Right lobe of liver (tissue), 4 donors: ENCODE measurements at regions not wholly inside any gene's neighbourhood (a gene's known extent, or its start where the extent isn't known, plus 50 kb on each side); places are given as distances from the start of the nearest gene placed in this dataset.

Experiments
- CTCF ChIP-seq, 4 donors: fragments of 200-600 bp in 3 of 4; fragments of 450-650 bp in 1 of 4; IDR thresholded peaks; one replicate each; pipeline versions ENCODE4 v1.5.1 to v1.8.0; 2016 to 2022; ENCODE audit warnings: antibody characterized with exemption in 4 of 4, mild to moderate bottlenecking in 2 of 4
- POLR2A ChIP-seq: fragments of 450-650 bp; IDR thresholded peaks from one replicate; pipeline ENCODE4 v1.6.1; 2017; ENCODE audit warnings: antibody characterized with exemption, mild to moderate bottlenecking
- donor health status: DM: no; HTN: no; CAD: no.
- donor health status: DM: no; HTN: no; CAD: no.
- donor health status: DM: no; HTN: yes; CAD: no.

GRCh38 chr17:72394531-72394930, 273.7 kb downstream of the SOX9 start:
- TF ChIP-seq CTCF (IDR thresholded peaks at IDR 0.05) (no peak), POLR2A (no peak)
